Mucosa of descending colon (tissue), 3 donors: ENCODE measurements at regions not wholly inside any gene's neighbourhood (a gene's known extent, or its start where the extent isn't known, plus 50 kb on each side); places are given as distances from the start of the nearest gene placed in this dataset.

Source experiments
- ATAC-seq: fragments of 200-7000 bp; cut with Tn5 transposase; one replicate; pipeline ENCODE4 v1.9.1; 2020; ENCODE audit warnings: mild to moderate bottlenecking, moderate library complexity
- DNase-seq, 3 donors: peaks; one replicate each; pipeline ENCODE4 v3.0.0-alpha.2; 2020
- H3K36me3 ChIP-seq: fragments of 200-600 bp; one replicate; pipeline ENCODE4 v1.8.0; 2021; ENCODE audit warnings: low read depth, mild to moderate bottlenecking
- H3K4me1 ChIP-seq: fragments of 200-600 bp; one replicate; pipeline ENCODE4 v1.8.0; 2021; ENCODE audit warnings: low read depth, mild to moderate bottlenecking
- H3K4me3 ChIP-seq: fragments of 200-600 bp; one replicate; pipeline ENCODE4 v1.8.0; 2021; ENCODE audit warnings: mild to moderate bottlenecking
- H3K9me3 ChIP-seq: fragments of 200-600 bp; one replicate; pipeline ENCODE4 v1.8.0; 2021; ENCODE audit warnings: mild to moderate bottlenecking
- intact Hi-C, 2 donors: fragments of 100-400 bp; cut with DNase I in 1 of 2; cut with micrococcal nuclease in 1 of 2; formaldehyde crosslinking; loops; one replicate each; pipeline versions ENCODE4 v1.11.0 to v1.11.1; 2022; cut with DNase I, micrococcal nuclease
- TF ChIP-seq, protein P1 (sequence below): fragments of 200-600 bp; IDR thresholded peaks from one replicate; pipeline ENCODE4 v1.8.0; 2022; ENCODE audit warnings: antibody characterized with exemption, mild to moderate bottlenecking
- donor health status: DM: no; HTN: no; CAD: no; lungs with moderate emphysema.
- donor health status: DM: no; HTN: no; CAD: no.
- donor health status: DM: no; HTN: yes; CAD: no.

DNA sequence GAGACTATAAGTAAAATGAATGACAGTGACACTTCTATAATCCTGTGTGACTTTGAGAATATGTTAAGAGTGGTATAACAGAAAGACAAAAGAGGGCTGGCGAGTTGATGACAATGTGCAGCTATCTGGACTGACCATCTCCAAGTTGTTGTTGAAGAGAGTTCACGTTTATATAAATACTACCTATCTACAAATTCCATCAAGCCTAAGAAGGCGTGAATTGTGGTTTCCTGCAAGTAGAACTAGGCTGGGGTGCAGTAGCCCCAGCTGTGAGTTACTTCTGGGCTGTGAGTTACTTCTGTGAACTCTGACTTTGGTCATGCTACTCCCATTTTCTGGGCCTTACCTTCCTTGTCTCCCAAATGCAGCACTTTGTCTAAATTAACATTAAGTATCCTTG is 561.0 kb downstream of the TBC1D4 start:
- Histone ChIP-seq H3K36me3 (no peaks in the 10 kb centered on the region), H3K4me3 (no peak overlapping the region), H3K4me1 (no peaks in the 10 kb centered on the region), H3K9me3 (no peaks in the 10 kb centered on the region)
- TF ChIP-seq, protein P1, sequence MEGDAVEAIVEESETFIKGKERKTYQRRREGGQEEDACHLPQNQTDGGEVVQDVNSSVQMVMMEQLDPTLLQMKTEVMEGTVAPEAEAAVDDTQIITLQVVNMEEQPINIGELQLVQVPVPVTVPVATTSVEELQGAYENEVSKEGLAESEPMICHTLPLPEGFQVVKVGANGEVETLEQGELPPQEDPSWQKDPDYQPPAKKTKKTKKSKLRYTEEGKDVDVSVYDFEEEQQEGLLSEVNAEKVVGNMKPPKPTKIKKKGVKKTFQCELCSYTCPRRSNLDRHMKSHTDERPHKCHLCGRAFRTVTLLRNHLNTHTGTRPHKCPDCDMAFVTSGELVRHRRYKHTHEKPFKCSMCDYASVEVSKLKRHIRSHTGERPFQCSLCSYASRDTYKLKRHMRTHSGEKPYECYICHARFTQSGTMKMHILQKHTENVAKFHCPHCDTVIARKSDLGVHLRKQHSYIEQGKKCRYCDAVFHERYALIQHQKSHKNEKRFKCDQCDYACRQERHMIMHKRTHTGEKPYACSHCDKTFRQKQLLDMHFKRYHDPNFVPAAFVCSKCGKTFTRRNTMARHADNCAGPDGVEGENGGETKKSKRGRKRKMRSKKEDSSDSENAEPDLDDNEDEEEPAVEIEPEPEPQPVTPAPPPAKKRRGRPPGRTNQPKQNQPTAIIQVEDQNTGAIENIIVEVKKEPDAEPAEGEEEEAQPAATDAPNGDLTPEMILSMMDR: no peak
- ATAC-seq (no peak), DNase-seq (no peak)
- intact Hi-C loops: loop anchor here in 1 of 2 donors (10.0 kb wide), 1 partner anchor 46 kb away; no protein-coding TSS in a partner anchor

DNA sequence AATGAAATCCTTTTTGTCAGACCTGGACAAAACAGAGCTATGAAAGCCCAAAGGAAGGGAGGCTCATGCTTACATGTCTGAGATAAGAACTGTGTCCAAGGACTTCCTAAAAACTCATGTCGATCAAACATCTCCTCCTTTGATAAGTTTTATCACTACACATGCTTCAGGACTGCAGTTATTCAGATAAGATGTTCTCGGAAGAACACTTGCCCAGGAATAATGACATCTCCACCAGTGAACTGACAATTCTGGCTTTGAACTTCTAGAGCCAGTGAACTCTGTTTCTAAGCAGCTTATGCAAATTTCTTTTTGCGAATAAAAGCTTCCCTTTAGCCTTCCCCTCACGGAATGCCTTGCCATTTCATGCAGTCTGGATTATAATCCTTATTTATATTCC is 561.6 kb downstream of the TBC1D4 start:
- Histone ChIP-seq H3K4me3 (no peak overlapping the region), H3K4me1 (no peaks in the 10 kb centered on the region), H3K9me3 (no peaks in the 10 kb centered on the region), H3K36me3 (no peaks in the 10 kb centered on the region)
- intact Hi-C loops: loop anchor here in 1 of 2 donors (10.0 kb wide), 1 partner anchor 46 kb away; no protein-coding TSS in a partner anchor
- ATAC-seq: no peak
- no peak for DNase-seq
- TF ChIP-seq, protein P1: no peak

- DNase-seq (no peak), ATAC-seq (no peak)
- no peaks in the 10 kb centered on the region for H3K9me3 ChIP-seq
- H3K4me1 ChIP-seq: no peaks in the 10 kb centered on the region
- no peaks in the 10 kb centered on the region for H3K36me3 ChIP-seq
- intact Hi-C loops: loop anchor here in 1 of 2 donors (10.0 kb wide), 1 partner anchor 45 kb away; no protein-coding TSS in a partner anchor
- H3K4me3 ChIP-seq: no peak overlapping the region
- TF ChIP-seq, protein P1: no peak
Observed at GRCh38 chr13:74919914-74920313, 562.1 kb downstream of the TBC1D4 start.

DNA sequence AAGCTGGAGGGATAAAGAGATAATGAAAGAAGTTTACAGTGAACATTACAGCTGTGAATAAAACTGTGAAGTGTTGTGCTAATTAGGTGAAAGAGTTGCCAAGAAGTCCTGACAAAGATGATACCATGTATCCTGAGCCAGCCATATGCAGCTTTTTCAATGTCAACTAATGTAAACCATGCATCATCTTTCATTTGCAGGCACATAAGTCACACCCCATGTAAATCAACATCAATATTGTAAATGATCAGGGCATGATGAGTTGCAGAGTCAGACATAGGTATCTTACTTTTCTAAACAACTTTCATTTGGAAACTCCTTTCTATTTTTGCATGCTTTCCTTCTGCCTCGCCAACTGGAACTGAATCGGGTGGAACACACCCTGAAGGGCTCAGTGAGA is 569.1 kb downstream of the TBC1D4 start:
- no peaks in the 10 kb centered on the region for H3K4me1 ChIP-seq
- H3K36me3 ChIP-seq: no peaks in the 10 kb centered on the region
- TF ChIP-seq, protein P1: no peak
- no peak for DNase-seq
- no peak overlapping the region for H3K4me3 ChIP-seq
- intact Hi-C loops: no loop called here
- ATAC-seq: no peak
- H3K9me3 ChIP-seq: no peaks in the 10 kb centered on the region

- Histone ChIP-seq H3K4me3 (no peak overlapping the region), H3K9me3 (no peaks in the 10 kb centered on the region), H3K36me3 (no peaks in the 10 kb centered on the region), H3K4me1 (no peaks in the 10 kb centered on the region)
- no peak for ATAC-seq
- intact Hi-C loops: no loop called here
- no peak for DNase-seq
- TF ChIP-seq, protein P1: no peak
Observed at GRCh38 chr13:74910415-74910814, 571.6 kb downstream of the TBC1D4 start.

DNA sequence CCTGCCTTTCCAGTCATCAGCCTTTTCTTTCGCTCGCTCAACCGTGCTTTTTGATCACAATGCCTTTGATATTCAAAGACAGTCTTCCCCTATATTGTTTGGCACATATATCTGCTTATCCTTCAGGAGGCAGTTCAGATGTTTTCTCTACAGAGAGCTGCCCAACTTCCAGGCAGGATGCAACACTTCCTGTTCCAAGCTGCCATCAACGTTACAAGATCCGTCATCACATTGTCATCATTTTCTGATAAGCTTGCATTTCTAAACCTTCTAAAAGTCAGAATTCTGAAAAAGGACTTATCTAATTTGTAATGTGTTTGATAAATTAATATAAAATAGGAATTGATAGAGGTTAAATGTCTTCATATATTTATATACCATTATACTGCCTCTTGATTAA is 574.2 kb downstream of the TBC1D4 start:
- Histone ChIP-seq H3K4me1 (no peaks in the 10 kb centered on the region), H3K9me3 (no peaks in the 10 kb centered on the region), H3K36me3 (no peaks in the 10 kb centered on the region), H3K4me3 (no peak overlapping the region)
- intact Hi-C loops: no loop called here
- TF ChIP-seq, protein P1: no peak
- ATAC-seq (no peak), DNase-seq (no peak)
